Caco-2 (cell line): ENCODE measurements at regions not wholly inside any gene's neighbourhood (a gene's known extent, or its start where the extent isn't known, plus 50 kb on each side); places are given as distances from the start of the nearest gene placed in this dataset.
"Not testable (repeated sequence)": the region's sequence is repeated elsewhere in the genome, so short reads cannot be mapped to it uniquely, and the experiment has no call there.

Experiments
- BruUV-seq: library from RNA; stranded (reverse); fragments of 400-500 nt; replicated peaks from 2 replicates; lab custom pipeline; 2021; lab: Mats Ljungman, UMichigan
- CTCF ChIA-PET: fragments of 300-600 bp; sonication (Branson Sonifier 250); formaldehyde crosslinking; loops from one replicate; lab custom pipeline; 2022; ENCODE audit warnings: antibody characterized with exemption; lab: Charles Lee
- POLR2A ChIA-PET: fragments of 300-600 bp; sonication (Branson Sonifier 250); formaldehyde crosslinking; loops from one replicate; lab custom pipeline; 2022; ENCODE audit warnings: antibody characterized with exemption; lab: Charles Lee
- DNase-seq, 2 experiments: peaks; one replicate each; pipeline versions ENCODE4 v3.0.0 to v3.0.0-alpha.2; 2020 to 2022
- H3K27me3 ChIP-seq: replicated peaks from 2 replicates; pipeline ENCODE4 v1.6.0; 2011; ENCODE audit warnings: low read length; ENCODE audit not compliant: control insufficient read depth, insufficient read depth
- H3K36me3 ChIP-seq: 2 replicates; pipeline ENCODE4 v1.5.1; 2011; ENCODE audit warnings: low read length; ENCODE audit not compliant: control insufficient read depth, insufficient read depth
- H3K4me1 ChIP-seq: fragments of 250-450 bp; sonication (Bioruptor Pico); 2 replicates; pipeline ENCODE4 v1.5.1; 2020; ENCODE audit warnings: mild to moderate bottlenecking
- H3K4me3 ChIP-seq: 2 replicates; pipeline ENCODE4 v1.5.1; 2011; ENCODE audit warnings: low read depth, mild to moderate bottlenecking, control low read depth, low read length
- H3K9me3 ChIP-seq: fragments of 250-450 bp; sonication (Bioruptor Pico); 2 replicates; pipeline ENCODE4 v1.5.1; 2020; ENCODE audit warnings: mild to moderate bottlenecking, moderate library complexity
- H3K27ac Mint-ChIP-seq: one replicate; pipeline ENCODE4 v1.8.0; 2022; ENCODE audit warnings: mixed read lengths; ENCODE audit not compliant: unreplicated experiment
- H3K27me3 Mint-ChIP-seq: one replicate; pipeline ENCODE4 v1.8.0; 2022; ENCODE audit warnings: mixed read lengths; ENCODE audit not compliant: insufficient read depth, unreplicated experiment
- H3K36me3 Mint-ChIP-seq: one replicate; pipeline ENCODE4 v1.8.0; 2022; ENCODE audit warnings: mild to moderate bottlenecking, mixed read lengths; ENCODE audit not compliant: insufficient read depth, unreplicated experiment
- H3K4me1 Mint-ChIP-seq: one replicate; pipeline ENCODE4 v1.8.0; 2022; ENCODE audit warnings: low read depth, mixed read lengths; ENCODE audit not compliant: unreplicated experiment
- H3K4me3 Mint-ChIP-seq: one replicate; pipeline ENCODE4 v1.8.0; 2022; ENCODE audit warnings: mild to moderate bottlenecking, moderate library complexity, mixed read lengths; ENCODE audit not compliant: unreplicated experiment
- H3K9me3 Mint-ChIP-seq: one replicate; pipeline ENCODE4 v1.8.0; 2022; ENCODE audit warnings: mixed read lengths; ENCODE audit not compliant: unreplicated experiment
- CTCF ChIP-seq, 2 experiments: fragments of 200-600 bp in 1 of 2; IDR thresholded peaks; 1 replicate in 1 of 2; 2 replicates in 1 of 2; pipeline versions ENCODE4 v1.5.1 to v1.8.0; 2011 to 2022; ENCODE audit warnings: antibody characterized with exemption in 1 of 2, control low read depth in 1 of 2, inconsistent platforms in 1 of 2, low read depth in 1 of 2, low read length in 1 of 2, mild to moderate bottlenecking in 1 of 2, moderate library complexity in 1 of 2; ENCODE audit not compliant: insufficient read depth in 1 of 2, severe bottlenecking in 1 of 2, unreplicated experiment in 1 of 2
- intact Hi-C: fragments of 100-400 bp; cut with micrococcal nuclease; formaldehyde crosslinking; loops from one replicate; pipeline ENCODE4 v1.10.0; 2022; ENCODE audit not compliant: unreplicated experiment

DNA sequence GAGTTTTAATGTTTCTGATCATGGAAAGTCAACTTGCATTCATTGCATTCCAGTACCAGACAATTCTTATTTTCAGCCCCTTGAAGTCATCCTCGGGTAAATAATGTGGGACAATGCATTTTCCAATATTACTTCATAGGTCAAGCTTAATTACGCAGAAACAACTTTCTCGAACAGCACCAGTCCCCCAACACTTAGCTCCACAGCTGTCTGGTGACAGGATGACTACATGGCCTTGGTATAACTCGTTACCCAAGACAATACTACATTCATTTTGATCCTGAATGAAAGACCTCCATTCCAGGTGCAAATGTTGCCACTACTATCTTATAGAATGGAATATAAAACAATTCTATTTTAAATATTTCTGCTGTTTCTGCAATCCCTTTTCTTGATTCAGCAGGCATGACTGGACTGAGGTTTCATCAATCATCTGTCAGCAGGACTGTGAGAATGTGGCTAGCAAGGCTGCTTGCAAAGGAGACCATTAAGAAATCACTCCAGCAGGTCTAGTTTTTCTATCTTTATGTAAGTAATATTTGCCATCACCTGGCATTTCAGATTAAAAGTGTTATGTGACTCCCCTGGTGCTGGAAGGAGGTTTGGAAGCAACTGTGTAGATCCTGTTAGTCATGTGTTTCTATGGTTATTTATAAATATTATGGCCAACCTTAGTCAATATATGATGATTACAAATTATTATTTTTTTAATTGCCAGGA lies 147.9 kb downstream of the HAO1 start:
- Histone ChIP-seq H3K4me1 (no peaks in the 10 kb centered on the region), H3K27me3 (no peaks in the 10 kb centered on the region), H3K9me3 (no peaks in the 10 kb centered on the region), H3K4me3 (no peak overlapping the region), H3K36me3 (no peaks in the 10 kb centered on the region)
- H3K27ac Mint-ChIP-seq: no peak overlapping the region
- ChIA-PET CTCF (no interaction called here), POLR2A (no interaction called here)
- intact Hi-C loops: no loop called here
- DNase-seq: no peak
- no peaks in the 10 kb centered on the region for H3K36me3 Mint-ChIP-seq
- H3K4me1 Mint-ChIP-seq: no peaks in the 10 kb centered on the region
- H3K4me3 Mint-ChIP-seq: no peak overlapping the region
- no TSS peak for BruUV-seq
- peaks cover 3% of the 10 kb centered on the region for H3K27me3 Mint-ChIP-seq
- no peak for TF ChIP-seq CTCF (IDR thresholded peaks at IDR 0.05; ENCODE audit: insufficient read depth in 1 of 2, low read depth in 1 of 2, low read length in 1 of 2, severe bottlenecking in 1 of 2, unreplicated experiment in 1 of 2)
- H3K9me3 Mint-ChIP-seq: no peaks in the 10 kb centered on the region

GRCh38 chr20:7798176-7798575 lies 142.1 kb downstream of the HAO1 start:
- no peak overlapping the region for H3K4me3 ChIP-seq
- Mint-ChIP-seq H3K9me3 (no peaks in the 10 kb centered on the region), H3K4me3 (no peak overlapping the region), H3K36me3 (no peaks in the 10 kb centered on the region), H3K27ac (no peak overlapping the region), H3K27me3 (peaks cover 3% of the 10 kb centered on the region), H3K4me1 (no peaks in the 10 kb centered on the region)
- no peak for DNase-seq
- H3K27me3 ChIP-seq: no peaks in the 10 kb centered on the region; the same call in 1 of the 2 replicates
- ChIA-PET POLR2A (interaction anchor here (0.5 kb wide), 1 partner anchor 68 kb away, joined by 3 read pairs; no protein-coding TSS in a partner anchor), CTCF (no interaction called here)
- no TSS peak for BruUV-seq
- intact Hi-C loops: no loop called here
- no peaks in the 10 kb centered on the region for H3K9me3 ChIP-seq
- TF ChIP-seq CTCF (IDR thresholded peaks at IDR 0.05; ENCODE audit: insufficient read depth in 1 of 2, low read depth in 1 of 2, low read length in 1 of 2, severe bottlenecking in 1 of 2, unreplicated experiment in 1 of 2): no peak
- no peaks in the 10 kb centered on the region for H3K36me3 ChIP-seq
- H3K4me1 ChIP-seq: no peaks in the 10 kb centered on the region

DNA sequence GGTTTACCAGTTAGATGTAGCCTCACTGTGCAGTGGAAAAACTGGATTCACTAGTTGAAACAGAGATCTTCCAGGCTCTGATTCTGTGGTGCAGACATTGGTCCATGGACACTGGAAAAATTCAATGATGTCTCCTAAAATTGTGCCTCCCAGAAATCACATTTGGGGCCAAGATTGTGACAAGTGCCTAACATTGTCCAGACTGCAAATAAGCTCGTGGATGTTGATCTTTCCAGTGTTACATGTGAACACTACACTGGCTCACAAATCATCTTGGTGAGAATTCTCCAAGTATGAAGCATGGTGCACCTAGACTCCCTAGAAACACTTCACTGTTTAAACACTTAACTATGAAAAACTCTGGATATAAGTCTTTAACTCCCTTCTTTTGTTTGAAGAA lies 140.4 kb downstream of the HAO1 start:
- BruUV-seq: no TSS peak
- CTCF ChIA-PET: no interaction called here
- H3K4me1 Mint-ChIP-seq: no peaks in the 10 kb centered on the region

DNA sequence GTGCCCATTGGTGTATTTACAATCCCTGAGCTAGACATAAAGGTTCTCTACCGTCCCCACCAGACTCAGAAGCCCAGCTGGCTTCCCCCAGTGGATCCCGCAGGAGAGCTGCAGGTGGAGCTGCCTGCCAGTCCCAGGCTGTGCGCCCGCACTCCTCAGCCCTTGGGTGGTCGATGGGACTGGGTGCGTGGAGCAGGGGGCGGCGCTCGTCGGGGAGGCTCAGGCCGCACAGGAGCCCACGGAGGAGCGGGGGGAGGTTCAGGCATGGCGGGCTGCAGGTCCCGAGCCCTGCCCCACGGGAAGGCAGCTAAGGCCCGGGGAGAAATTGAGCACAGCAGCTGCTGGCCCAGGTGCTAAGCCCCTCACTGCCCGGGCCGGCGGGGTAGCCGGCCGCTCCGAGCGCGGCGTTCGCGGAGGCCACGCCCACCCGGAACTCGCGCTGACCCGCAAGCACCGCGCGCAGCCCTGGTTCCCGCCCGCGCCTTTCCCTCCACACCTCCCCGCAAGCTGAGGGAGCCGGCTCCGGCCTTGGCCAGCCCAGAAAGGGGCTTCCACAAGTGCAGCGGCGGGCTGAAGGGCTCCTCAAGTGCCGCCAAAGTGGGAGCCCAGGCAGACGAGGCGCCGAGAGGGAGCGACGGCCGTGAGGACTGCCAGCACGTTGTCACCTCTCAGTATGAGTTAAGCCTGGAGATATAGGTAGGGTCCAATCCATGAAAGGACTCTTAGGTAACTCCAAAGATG lies 136.7 kb downstream of the HAO1 start:
- H3K36me3 ChIP-seq, H3K4me1 Mint-ChIP-seq, H3K27me3 Mint-ChIP-seq, H3K9me3 ChIP-seq, POLR2A ChIA-PET, CTCF ChIA-PET, H3K4me3 Mint-ChIP-seq, H3K27me3 ChIP-seq, BruUV-seq, H3K36me3 Mint-ChIP-seq, DNase-seq, H3K27ac Mint-ChIP-seq, intact Hi-C loops, H3K4me1 ChIP-seq, H3K4me3 ChIP-seq, H3K9me3 Mint-ChIP-seq: not testable (repeated sequence)

More for the DNA sequence above, 140.4 kb downstream of the HAO1 start:
- Mint-ChIP-seq H3K4me3 (no peak overlapping the region), H3K36me3 (no peaks in the 10 kb centered on the region), H3K27ac (no peak overlapping the region), H3K27me3 (peaks cover 3% of the 10 kb centered on the region), H3K9me3 (no peaks in the 10 kb centered on the region)
- no peaks in the 10 kb centered on the region for H3K9me3 ChIP-seq
- no peak for TF ChIP-seq CTCF (IDR thresholded peaks at IDR 0.05; ENCODE audit: insufficient read depth in 1 of 2, low read depth in 1 of 2, low read length in 1 of 2, severe bottlenecking in 1 of 2, unreplicated experiment in 1 of 2)
- H3K27me3 ChIP-seq: no peaks in the 10 kb centered on the region; the same call in 1 of the 2 replicates
- no peak overlapping the region for H3K4me3 ChIP-seq
- POLR2A ChIA-PET: no interaction called here
- H3K36me3 ChIP-seq: no peaks in the 10 kb centered on the region
- intact Hi-C loops: no loop called here
- no peak for DNase-seq
- H3K4me1 ChIP-seq: no peaks in the 10 kb centered on the region
